ENCODE measurements at regions not wholly inside any gene's neighbourhood (a gene's known extent, or its start where the extent isn't known, plus 50 kb on each side); places are given as distances from the start of the nearest gene placed in this dataset.

- Histone ChIP-seq H3K9me3 (no peaks in the 10 kb centered on the region), H3K27ac (no peak overlapping the region), H3K36me3 (ENCODE audit: low read depth, missing control alignments) (no peaks in the 10 kb centered on the region), H3K4me3 (no peak overlapping the region), H3K4me1 (no peaks in the 10 kb centered on the region), H3K27me3 (no peaks in the 10 kb centered on the region)
- WGBS, 2 donors = 79 to 87% methylated on average over 6 of the region's 6 CpGs
- intact Hi-C loops (cut with DNase I; ENCODE audit: low total_unique reads) = no loop called here
- no peak for DNase-seq
- TF ChIP-seq CTCF (IDR thresholded peaks at IDR 0.05) (no peak), POLR2A (IDR thresholded peaks at IDR 0.05) (no peak)
Measured at GRCh38 chr13:109990296-109990695, 203.9 kb upstream of the IRS2 start.

DNA sequence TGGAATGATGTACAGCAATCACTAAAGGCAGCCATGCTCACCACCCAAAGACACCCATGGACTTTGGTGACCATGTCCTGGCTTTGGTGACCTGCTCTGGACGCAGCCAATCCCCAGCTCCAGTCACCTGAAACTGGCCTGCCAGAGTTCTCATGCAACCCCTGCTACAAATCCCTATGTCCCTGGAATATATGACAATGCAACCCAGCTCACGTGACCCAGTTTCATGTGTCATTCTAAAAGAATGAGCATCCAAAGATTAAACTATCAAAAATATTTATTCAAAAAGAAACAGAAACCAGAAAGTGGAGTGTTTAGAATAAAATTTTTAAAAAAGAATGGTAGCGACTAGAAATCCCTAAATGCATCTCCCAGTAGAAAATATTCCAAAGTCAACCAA lies 203.3 kb upstream of the IRS2 start:
- Histone ChIP-seq H3K27me3 (no peaks in the 10 kb centered on the region), H3K9me3 (no peaks in the 10 kb centered on the region), H3K27ac (no peak overlapping the region), H3K4me3 (no peak overlapping the region), H3K36me3 (ENCODE audit: low read depth, missing control alignments) (no peaks in the 10 kb centered on the region), H3K4me1 (no peaks in the 10 kb centered on the region)
- WGBS, 2 donors = 90 to 93% methylated on average over 3 of the region's 3 CpGs
- TF ChIP-seq CTCF (IDR thresholded peaks at IDR 0.05) (no peak), POLR2A (IDR thresholded peaks at IDR 0.05) (no peak)
- intact Hi-C loops (cut with DNase I; ENCODE audit: low total_unique reads) = no loop called here
- no peak for DNase-seq

- Histone ChIP-seq H3K27me3 (no peaks in the 10 kb centered on the region), H3K27ac (no peak overlapping the region), H3K9me3 (no peaks in the 10 kb centered on the region), H3K36me3 (ENCODE audit: low read depth, missing control alignments) (no peaks in the 10 kb centered on the region), H3K4me3 (no peak overlapping the region), H3K4me1 (no peaks in the 10 kb centered on the region)
- WGBS, 2 donors = 86 to 89% methylated on average over 4 of the region's 4 CpGs
- intact Hi-C loops (cut with DNase I; ENCODE audit: low total_unique reads) = no loop called here
- TF ChIP-seq POLR2A (IDR thresholded peaks at IDR 0.05) = no peak
- no peak for TF ChIP-seq CTCF (IDR thresholded peaks at IDR 0.05)
- no peak for DNase-seq
Measured at GRCh38 chr13:109989155-109989554, 202.8 kb upstream of the IRS2 start.

DNA sequence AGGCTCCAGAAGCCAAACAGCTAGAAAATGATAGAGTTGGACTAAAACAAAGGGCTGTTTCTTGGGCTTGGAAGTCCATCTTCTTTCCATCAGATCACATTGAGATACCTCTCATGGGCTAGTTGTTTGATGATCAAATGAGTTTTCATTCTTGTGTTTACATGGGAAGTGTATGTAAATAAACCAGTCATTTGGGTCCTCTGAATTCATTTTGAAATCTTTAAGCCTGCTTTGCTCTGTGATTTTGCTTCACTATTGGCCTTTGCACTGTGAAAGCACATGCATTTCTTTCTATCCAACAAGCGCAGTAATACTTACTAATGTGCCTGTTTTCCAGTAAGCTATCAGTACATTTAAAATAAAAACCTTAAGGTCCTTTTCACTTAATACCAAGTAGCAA lies 200.5 kb upstream of the IRS2 start:
- no peaks in the 10 kb centered on the region for H3K27me3 ChIP-seq
- DNase-seq = no peak
- H3K27ac ChIP-seq = no peak overlapping the region
- WGBS, 2 donors = 98 to 100% methylated on average over 1 of the region's 1 CpG
- no peak overlapping the region for H3K4me3 ChIP-seq
- intact Hi-C loops (cut with DNase I; ENCODE audit: low total_unique reads) = no loop called here
- no peak for TF ChIP-seq CTCF (IDR thresholded peaks at IDR 0.05)
- TF ChIP-seq POLR2A (IDR thresholded peaks at IDR 0.05) = no peak
- no peaks in the 10 kb centered on the region for H3K4me1 ChIP-seq
- no peaks in the 10 kb centered on the region for H3K36me3 ChIP-seq (ENCODE audit: low read depth, missing control alignments)
- H3K9me3 ChIP-seq = no peaks in the 10 kb centered on the region

DNA sequence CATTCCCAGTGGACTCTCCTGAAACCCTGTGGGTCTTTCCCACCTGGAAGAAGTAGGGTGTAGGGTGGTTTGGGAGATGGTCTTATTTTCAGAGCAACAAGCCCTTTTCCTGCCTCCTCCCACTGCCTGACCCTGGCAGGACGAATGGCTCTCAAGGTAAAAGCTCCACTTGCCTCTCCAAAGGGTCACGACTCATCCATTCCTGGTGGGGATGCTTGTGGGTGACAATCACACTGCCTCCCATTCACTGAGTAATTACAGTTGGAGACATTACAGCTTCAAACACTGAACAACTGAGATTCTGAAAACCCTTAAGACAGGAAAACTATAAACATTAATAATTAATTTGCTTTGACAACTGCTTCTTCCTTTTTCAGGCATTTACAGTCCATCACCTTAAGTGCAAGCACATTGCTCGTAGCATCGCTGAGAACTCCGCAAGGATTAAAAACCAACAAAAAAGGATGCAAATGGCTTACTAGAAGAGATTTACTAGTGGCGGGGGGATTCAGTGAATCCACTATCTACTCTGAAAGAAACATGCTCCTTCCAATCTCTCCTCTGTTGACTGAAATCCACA lies 199.6 kb upstream of the IRS2 start:
- DNase-seq = no peak
- Histone ChIP-seq H3K9me3 (no peaks in the 10 kb centered on the region), H3K27me3 (no peaks in the 10 kb centered on the region), H3K4me1 (no peaks in the 10 kb centered on the region), H3K27ac (no peak overlapping the region), H3K4me3 (no peak overlapping the region), H3K36me3 (ENCODE audit: low read depth, missing control alignments) (no peaks in the 10 kb centered on the region)
- WGBS, 2 donors = 74 to 81% methylated on average over 4 to 6 of the region's 6 CpGs
- TF ChIP-seq POLR2A (IDR thresholded peaks at IDR 0.05) (no peak), CTCF (IDR thresholded peaks at IDR 0.05) (no peak)
- intact Hi-C loops (cut with DNase I; ENCODE audit: low total_unique reads) = no loop called here
